HG02943 (cell line): ENCODE measurements at regions not wholly inside any gene's neighbourhood (a gene's known extent, or its start where the extent isn't known, plus 50 kb on each side); places are given as distances from the start of the nearest gene placed in this dataset.

Experiments used
- ATAC-seq: cut with Tn5 transposase; IDR thresholded peaks from one replicate; pipeline ENCODE4 v1.9.1; 2021; ENCODE audit warnings: mild to moderate bottlenecking, low read depth, moderate library complexity; ENCODE audit not compliant: unreplicated experiment

- no peak for ATAC-seq
Observed at GRCh38 chr3:194215392-194215791, 79.4 kb downstream of the HES1 start.

- no peak for ATAC-seq
Observed at GRCh38 chr3:194218646-194219453, 82.9 kb downstream of the HES1 start.

- no peak for ATAC-seq
Observed at GRCh38 chr3:194219826-194220410, 84.0 kb downstream of the HES1 start.

GRCh38 chr3:194220901-194221326 is 85.0 kb downstream of the HES1 start:
- ATAC-seq: no peak

GRCh38 chr3:194221336-194221735 is 85.4 kb downstream of the HES1 start:
- ATAC-seq: no peak

- ATAC-seq: no peak
Observed at GRCh38 chr3:194223951-194224350, 88.0 kb downstream of the HES1 start.

GRCh38 chr3:194224471-194225417 is 88.8 kb downstream of the HES1 start:
- ATAC-seq: no peak

GRCh38 chr3:194225418-194225812 is 89.5 kb downstream of the HES1 start:
- no peak for ATAC-seq

GRCh38 chr3:194225988-194226663 is 90.2 kb downstream of the HES1 start:
- ATAC-seq: no peak

GRCh38 chr3:194231929-194232832 is 96.2 kb downstream of the HES1 start:
- ATAC-seq: no peak

- ATAC-seq: no peak
Observed at GRCh38 chr3:194233150-194233549, 97.2 kb downstream of the HES1 start.

GRCh38 chr3:194235160-194235559 is 99.2 kb downstream of the HES1 start:
- no peak for ATAC-seq

GRCh38 chr3:194237110-194237509 is 101.2 kb downstream of the HES1 start:
- no peak for ATAC-seq

GRCh38 chr3:194240766-194241165 is 104.8 kb downstream of the HES1 start:
- ATAC-seq: no peak

GRCh38 chr3:194243172-194243837 is 107.4 kb downstream of the HES1 start:
- no peak for ATAC-seq

GRCh38 chr3:194244167-194244566 is 107.0 kb downstream of the CPN2 start:
- ATAC-seq: no peak

GRCh38 chr3:194245474-194245873 is 105.7 kb downstream of the CPN2 start:
- no peak for ATAC-seq

- ATAC-seq: no peak
Observed at GRCh38 chr3:194245975-194246561, 105.1 kb downstream of the CPN2 start.
